ENCODE measurements at regions not wholly inside any gene's neighbourhood (a gene's known extent, or its start where the extent isn't known, plus 50 kb on each side); places are given as distances from the start of the nearest gene placed in this dataset.
"Not testable (repeated sequence)": the region's sequence is repeated elsewhere in the genome, so short reads cannot be mapped to it uniquely, and the experiment has no call there.

DNA sequence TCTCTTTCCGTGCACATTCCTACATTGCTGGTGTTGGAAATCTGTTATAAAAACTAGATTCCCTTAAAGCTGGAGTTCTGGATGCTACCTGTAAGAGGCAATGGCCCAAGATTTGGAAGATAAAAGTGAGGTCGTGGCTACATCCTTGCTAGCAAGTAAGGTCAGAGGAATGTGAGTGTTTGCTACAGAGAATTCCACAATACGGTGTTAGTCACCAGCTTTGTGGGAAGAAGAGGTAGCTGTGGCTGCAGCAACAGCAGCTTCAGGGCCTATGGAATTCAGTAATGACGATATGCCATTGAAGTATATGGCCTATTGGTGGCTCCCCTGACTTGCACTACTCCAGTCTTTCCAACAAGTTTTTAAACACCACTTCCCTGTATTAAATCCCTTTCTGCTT, 227.7 kb upstream of the TMEM260 start:
- DNase-seq: no peak

DNA sequence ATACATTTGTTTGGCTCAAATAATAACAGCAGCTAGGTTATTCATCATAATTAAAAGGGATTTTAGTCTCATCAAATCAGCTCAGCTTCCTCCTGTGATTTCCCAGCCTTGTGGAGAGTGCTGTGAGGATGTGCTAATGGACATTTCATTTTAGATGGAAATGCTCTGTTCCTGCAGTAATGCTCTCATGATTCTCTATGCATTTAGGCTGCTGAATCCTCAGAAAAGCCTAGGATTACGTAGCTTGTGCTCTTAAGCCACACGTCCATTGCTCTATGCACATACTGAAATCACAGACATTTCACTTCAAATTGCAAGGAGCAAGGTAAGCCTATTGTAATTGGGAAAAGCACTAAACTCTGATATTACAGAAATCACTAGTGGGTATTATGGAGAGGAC, 226.6 kb upstream of the TMEM260 start:
- DNase-seq: no peak

DNA sequence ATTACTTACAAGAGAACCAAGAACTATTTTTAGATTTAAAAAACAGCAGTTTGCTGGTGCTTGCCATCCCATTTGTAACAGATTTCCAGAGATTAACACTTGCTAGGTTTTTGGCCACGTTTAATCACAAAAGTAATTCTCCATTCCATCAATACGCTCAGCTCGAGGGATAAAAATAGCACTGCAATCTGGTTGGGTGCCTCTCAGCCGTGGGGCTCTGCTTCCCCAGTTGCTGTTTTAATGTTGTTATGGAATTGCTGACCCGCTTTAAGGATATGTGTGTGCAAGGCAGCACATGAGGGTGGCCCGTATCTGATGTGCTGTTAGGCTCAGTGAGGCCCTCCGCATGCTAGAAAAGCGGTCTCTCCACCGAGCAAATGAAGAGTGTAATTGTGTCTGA, 222.2 kb upstream of the TMEM260 start:
- DNase-seq: no peak

DNA sequence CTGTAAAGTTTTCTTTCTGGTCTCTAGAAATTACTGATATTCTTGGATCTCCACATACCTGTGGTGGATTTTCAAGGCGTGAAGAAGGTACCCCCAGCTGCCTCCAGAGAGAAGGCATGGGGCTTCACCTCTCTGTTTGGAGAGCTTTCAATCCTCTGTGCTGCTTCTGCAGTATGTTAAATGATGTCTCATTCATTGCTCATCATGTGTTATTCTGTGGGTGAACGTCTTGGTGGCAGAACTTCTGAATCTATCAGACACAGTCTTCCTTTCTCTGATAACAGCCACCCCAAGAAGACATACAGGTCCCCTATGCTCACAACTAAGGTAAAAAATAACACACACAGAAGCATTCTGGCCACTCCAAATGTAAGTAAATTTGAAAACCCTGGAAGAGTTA, 221.3 kb upstream of the TMEM260 start:
- no peak for DNase-seq

DNA sequence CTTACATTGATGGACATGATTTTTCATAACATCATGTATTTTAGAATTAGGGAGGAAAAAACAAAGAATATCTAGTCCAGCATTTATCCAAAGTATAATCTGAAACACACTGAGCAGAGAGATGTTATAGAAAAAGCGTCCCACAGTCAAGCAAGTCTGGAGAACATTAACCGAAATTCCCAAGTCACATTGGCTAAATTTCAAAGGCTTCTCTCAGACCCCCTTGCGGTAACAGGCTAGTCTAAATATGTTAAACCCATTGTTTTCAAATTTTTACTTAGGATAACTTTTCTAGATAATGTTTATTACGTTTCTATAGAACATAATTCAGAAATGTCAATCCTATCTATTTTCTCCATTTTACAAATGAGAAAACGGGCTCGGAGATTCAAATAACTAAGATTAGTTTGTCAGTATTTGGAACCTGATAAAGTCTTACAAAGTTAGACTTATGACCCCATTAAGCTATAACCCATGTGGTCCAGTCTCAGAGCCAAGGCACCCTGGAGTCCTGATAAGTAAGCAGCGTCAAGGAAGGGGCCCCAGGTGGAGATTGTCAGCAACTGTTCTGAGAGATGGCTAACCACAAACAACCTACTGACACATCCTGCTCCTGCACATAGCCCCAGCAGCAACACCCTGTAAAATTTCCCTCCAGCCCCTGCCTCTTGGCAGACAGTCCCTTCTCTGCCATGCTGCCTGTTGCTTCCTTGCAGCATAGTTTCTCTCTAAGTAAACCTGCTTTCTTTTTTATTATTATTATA, 220.6 kb upstream of the TMEM260 start:
- no peak for DNase-seq

DNA sequence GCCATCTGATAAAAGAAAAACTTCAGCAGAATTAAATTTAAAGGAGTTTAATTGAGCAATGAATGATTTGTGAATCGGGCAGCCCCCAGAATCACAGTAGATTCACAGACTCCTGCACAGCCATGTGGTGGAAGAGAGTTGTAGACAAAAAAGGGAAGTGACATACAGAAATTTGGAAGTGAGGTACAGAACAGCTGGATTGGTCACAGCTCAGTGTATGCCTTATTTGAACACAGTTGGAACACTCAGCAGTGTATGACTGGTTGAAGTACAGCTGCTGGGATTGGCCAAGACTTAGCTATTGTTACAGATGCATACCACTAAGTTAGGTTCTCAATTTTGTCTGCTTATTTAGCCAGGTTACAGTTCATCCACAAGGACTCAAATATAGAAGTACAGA, 213.9 kb upstream of the TMEM260 start:
- not testable (repeated sequence) for DNase-seq

DNA sequence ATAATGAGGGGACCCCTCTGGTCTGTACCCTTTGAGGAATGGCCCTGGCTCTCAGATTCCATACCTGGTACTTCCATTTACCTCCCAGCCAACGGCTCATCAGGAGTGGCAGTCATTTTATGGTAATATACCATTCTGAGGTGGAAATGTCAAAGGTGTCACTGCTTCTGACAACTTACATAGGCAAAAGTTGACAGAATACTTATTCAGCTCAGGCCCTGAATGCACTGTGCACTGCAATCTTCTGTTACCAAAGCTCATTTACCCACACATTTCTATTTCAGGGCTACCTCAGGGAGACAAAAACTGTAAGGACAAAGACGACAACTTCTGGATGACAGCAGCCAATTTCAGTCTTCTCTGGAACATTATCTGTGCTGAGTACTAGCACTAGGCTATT, 212.2 kb upstream of the TMEM260 start:
- DNase-seq: no peak

DNA sequence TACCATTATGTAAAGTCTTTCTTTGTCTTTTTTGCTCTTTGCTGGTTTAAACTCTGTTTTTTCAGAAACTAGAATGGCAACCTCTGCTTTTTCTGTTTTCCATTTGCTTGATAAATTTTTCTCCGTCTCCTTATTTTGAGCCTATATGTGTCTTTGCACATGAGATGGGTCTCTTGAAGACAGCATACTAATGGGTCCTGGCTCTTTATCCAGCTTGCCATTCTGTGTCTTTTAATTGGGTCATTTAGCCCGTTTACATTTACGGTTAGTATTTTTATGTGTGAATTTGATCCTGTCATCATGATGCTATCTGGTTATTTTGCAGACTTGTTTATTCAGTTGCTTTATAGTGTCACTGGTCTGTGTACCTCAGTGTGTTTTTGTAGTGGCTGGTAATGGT, 207.9 kb upstream of the TMEM260 start:
- no peak for DNase-seq

DNA sequence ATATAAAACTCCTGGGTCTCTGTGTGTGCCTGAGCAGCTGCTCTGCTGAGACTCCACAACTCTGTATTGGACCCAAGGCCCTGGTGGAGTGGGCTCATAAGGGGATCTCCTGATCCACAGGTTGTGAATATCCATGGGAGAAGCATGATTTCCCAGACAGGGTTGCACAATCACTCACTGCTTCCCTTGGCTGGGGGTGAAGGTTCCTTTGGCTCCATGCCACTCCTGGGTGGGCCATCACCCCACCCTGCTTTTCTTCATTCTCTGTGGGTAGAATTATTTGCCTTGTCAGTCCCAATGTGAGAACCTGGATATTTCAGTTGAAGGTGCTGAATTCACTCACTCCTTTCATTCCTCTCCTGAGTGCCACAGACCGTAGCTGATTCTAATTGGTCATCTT, 205.2 kb upstream of the TMEM260 start:
- no peak for DNase-seq

DNA sequence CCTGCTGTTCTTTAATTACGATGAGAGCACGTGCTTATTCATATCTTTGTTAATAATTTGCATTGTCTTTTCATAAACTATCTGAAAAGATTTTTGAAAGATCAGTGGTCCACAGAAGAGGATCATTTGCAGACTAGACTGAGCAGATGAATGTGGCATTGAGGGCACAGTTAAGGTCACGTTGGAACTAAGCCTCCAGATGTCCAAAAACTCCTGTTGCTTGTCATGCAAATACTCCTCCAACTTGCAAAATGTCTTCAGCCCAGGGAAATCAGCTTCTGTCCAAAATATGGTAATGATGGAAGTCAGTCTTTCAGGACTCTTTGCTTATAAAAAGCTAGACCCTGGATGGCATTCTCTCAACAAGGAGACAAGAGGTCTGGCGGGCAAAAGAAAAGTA, 201.6 kb upstream of the TMEM260 start:
- no peak for DNase-seq

DNA sequence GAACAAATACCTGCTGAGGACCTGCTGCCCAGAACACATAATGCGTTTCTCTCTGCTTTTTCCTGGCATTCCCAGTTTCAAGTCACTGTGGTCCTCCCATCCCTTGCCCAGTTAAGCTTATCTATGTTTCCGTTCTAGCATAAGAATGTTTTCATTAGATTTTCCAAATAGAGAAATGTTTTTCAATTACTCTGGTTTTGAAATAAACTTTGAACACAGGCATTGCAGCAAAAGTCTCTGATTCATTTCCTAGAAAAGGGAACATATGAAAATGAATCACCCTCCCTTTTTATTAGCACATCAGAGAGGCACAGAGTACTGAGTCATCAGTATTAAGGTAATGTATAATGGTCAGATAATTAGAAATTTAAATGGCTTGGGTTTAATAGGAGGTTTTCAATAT, 201.1 kb upstream of the TMEM260 start:
- no peak for DNase-seq

DNA sequence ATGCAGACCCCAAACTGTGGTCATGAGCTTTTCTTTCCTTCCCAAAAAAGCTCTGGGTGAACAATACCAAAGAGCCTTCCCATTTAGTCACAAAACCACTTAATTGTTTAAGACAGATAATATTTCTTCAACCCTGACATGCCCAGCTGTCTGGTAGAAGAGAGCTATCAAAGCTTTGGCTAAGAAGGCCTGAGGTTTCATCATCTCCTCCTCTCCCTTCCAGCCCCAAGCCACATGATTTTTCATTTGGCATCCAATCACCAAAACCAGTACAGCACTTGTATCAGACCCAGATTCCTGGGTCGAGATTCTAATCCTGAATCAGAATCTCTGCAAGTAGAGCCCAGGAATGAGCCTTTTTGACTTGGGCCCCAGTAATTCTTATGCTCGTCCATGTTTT, 199.6 kb upstream of the TMEM260 start:
- no peak for DNase-seq

DNA sequence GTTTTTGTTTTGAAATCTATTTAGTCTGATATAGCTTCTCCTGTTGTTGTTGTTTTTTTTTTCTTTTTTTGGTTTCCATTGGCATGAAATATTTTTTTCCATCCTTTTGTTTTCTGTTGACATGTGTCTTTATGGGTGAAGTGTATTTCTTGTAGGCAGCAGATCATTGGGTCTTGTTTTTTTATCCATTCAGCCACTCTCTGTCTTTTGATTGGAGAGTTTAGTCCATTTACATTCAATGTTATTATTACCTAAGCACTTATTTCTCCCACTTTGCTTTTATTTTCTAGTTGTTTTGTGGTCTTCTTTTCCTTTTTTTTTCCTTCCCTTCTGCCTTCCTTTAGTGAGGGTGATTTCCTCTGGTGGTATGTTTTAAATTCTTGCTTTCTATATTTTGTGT, 193.6 kb upstream of the TMEM260 start:
- DNase-seq: no peak

DNA sequence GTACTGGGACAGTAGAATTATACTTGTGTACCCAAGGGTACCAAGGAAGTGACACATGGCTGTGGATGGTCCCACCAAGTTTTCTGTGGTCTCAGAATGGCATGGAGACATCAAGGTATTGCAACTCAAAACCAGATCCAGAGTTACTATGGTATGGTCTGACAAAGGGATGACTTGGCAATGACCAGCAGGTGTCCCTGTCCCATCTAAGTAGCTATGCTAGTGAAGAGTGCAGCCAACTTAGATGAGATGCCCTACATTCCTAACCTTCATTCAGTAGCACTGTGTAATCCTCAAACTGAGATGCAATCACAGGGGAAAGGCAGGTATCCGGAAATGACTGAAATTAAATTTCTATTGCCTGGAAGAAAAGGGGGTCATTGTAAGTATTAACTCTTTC, 188.7 kb upstream of the TMEM260 start:
- DNase-seq: no peak

DNA sequence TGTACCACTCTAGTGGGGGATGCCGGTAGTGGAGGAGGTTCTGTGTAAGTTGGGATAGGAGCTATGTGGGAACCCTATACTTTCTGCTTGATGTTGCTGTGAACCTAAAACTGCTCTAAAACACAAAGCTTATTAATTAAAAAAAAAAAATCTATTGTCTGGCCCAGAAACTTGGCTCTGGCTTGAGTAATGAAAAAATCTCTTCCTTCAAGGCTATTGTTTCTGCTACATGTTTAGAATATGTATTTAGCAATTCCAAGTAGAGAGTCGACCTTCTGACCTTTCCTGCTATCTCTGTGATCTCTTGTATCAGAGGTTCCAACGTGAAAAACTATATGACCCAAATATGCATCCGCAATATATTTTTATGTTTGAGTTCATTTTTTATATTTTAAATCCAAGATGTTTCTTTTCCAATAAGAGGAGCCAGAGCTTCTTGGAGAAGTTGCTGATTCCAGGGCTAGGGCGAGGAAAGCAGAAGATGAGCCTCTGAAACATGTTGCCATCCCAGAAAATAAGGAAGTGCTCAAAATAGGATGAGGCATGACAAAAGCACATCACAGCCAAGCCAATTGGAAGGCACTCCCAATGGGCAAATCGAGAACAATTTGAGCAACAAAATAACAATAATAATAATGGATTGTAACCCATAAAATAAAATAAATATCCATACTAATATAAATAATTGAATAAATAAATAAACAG, 184.6 kb upstream of the TMEM260 start:
- no peak for DNase-seq

DNA sequence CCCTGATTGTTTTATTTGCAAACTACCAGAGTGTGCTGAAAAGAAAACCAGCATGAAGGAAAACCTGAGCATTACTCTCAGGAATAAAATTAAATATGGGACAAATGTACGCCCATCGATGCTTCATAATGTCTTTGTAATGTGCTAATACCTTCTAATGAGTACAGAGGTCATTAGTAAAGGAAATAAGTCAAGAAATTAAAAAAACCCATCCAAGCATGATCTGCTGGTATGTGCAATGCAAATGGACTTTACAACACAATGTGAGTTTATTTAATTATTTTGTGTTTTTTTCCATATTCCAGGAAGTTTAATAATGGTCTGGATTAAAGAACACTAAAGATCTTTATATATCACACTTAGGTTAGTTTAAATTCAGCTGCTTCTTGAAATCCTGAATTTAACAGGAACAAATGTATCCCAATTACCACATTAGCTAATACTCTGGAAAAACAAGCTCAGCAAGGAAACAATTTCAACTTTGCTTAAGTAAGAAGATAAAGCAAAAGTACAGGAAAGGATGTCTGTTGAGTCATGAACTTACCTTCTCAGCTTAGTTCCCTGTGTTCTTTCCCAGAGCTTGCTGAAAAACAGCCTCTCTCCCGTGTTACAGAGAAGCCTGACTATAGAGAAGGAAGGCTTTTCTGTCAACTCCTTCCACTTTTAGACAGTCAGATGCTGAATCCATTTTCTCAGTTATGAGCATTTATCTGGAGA, 179.3 kb upstream of the TMEM260 start:
- no peak for DNase-seq

DNA sequence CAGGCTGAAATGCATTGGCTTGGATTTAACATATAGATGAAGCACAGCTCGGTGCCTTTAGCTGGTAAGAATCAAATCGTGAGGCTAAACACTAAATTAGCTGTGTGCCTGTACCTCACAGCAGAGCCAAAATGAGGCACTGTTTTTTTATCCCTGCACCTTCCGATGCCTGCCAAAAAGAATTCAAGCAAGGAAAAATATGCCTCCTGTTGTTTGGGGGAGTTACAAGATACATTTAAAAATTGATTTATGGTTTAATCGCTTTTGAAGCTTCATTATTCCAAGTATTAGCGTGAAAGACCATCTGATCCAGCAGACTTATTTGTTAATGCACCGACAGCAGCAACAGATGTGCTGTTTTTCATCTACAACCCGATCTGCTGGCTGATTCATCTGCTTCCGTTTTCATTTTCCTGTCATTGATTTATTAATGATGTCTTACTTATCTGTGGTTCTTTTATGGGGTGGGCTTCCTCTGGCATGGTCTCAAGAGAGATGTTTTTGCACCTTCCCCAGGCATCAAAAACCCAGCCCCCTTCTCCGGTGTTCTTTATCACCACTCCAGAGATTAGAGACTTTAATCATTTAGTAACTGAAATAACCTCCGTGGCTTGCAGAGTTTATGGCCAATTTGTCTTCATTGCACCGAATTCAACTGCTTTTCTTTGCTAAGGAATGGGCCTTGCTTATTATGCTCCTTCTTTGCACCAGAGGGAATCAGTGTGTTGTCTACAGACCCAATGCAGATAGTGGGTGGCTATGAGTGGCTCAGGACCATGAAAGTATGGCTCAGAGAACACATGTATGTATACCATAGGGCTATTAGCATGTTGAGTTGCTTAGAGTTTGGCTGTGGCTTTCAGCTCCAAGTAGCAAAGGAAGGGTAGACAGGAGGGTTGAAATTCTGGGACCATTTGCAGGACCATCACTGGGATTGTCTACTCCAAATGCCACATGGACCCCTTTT, 166.8 kb upstream of the TMEM260 start:
- no peak for DNase-seq

DNA sequence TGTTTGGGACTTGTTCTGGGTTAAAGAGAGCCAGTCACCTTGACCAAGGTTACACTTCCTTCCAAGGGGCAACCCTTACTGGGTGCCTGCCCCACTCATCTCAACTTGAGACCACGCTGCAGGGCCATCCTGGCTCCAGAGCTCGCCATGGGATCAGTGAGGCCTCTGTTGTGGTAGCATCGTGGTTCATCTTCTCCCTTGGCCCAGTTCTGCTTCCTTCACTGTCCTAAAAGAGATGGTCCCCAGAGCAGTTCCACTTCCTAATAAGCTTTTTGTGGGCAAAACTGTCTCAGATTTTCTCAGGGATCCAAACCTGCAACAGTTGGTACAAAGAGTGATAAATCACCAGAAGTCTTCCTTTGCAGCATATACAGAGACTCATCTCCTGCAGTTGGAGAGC, 165.9 kb upstream of the TMEM260 start:
- no peak for DNase-seq

DNA sequence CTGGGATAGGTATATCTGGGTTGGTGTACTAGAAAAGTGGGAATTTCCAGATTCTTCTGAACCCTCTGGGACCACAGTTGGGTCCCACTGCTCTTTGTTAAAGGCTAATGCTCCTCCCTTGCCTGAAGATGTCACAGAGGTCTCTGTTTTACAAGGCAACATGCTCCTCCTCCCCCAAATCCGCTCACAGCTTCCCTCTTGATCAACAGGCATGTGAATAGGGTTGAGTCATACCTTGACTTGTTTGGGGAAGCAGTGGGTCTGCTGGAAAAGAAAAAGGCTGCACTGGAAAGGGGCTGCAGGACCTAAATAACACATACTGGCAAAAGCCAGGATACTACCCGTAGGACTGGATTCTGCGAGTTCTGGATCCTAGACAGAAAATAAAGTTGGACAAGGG, 165.4 kb upstream of the TMEM260 start:
- DNase-seq: no peak

DNA sequence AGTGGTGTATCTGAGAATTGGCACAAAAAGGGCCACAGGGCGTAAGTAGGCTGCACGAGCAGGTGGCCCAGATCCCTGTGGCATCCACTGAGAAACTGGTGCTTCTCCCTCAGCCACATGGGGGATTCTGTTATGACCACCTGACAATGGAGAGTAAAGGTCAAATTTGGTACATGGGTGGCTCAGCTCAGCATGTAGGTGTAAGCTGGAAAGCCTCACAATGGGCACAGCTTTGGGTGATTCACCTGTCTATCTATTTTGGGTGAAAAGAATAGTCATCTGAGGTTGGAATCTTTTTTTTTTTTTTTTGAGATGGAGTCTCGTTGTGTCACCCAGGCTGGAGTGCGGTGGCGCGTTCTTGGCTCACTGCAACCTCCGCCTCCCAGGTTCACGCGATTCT, 163.4 kb upstream of the TMEM260 start:
- DNase-seq: no peak

DNA sequence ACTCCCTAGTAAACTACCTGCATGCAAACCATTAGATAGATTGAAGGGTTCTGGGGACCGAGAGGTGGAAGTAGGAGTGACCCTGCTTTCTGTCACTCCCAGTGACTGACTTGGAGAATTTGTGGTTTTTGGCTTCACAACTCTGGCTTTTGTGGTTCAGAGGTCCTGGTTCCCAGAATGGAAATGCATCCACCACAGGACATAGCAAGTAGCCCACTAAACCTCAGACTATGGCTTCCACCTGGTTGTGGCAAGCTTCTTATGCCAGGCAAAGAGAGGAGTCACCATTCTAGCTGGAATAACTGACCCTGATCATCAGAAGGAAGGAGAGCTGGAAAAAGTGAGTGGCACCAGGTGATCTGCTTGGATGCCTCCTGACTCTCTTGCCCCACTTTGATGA, 162.4 kb upstream of the TMEM260 start:
- no peak for DNase-seq

DNA sequence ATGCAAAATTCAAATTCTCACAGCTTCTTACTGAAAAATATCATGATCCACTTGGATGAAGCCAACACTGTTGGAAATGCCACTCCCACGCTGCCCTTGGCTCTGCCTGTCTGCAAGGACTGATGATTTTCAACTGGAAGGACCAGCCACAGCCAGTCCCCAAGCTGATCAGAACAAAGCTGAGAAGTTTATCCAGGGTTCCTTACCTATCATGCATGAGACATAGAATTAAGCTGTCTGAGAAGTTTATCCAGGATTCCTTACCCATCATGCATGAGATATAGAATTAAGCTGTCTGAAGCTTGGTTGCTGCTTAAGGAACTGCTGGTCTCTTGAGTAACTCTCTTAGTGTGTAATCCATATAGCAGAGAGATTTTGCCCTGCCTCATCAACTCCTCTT, 159.8 kb upstream of the TMEM260 start:
- no peak for DNase-seq

DNA sequence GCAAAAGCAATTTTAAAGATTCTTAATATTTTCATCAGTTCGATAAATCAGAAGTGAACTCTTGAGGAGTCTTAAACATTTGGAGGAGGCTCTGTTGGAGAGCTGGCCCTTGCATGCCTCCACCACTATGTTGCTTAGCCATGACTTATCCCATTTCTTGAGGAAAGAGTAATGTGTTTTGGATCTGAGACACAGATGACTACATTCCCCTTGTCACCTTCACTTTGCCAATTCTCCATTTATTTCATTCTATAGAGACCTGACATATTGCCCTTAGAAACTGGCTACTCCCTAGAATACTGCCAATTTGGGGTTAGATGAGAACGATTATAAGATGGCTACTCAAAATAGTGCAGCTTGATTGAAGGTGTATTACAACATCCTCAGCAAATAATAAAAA, 157.4 kb upstream of the TMEM260 start:
- DNase-seq: no peak

Measured in CD4-positive, alpha-beta T cell treated with Interleukin-17A for 1 hour (primary cell).